ENCODE measurements at regions not wholly inside any gene's neighbourhood (a gene's known extent, or its start where the extent isn't known, plus 50 kb on each side); places are given as distances from the start of the nearest gene placed in this dataset.

- DNase-seq (ENCODE audit: low spot score) = no peak
Measured at GRCh38 chr4:125365731-125366130, 51.0 kb downstream of the FAT4 start.

- no peak for DNase-seq (ENCODE audit: low spot score)
Measured at GRCh38 chr4:125368146-125368545, 53.4 kb downstream of the FAT4 start.

DNA sequence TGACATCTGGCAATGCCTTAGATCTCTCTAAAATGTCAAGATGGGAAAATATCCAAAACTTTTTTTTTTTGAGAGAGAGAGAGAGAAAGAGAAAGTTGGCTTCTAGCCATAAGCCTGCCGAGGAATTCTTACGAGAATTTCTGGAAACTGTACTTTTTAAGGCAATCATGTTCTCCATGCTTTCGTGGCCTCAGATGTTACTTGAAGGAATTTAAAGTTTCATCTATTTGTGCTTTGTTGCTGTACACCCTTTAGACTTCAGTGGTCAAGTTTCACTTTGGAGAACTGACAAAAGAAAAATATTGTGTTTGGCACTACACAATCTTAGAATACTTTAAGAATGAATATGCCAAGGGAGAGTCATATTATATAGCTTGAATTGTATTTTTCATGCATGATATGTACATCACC lies 53.9 kb downstream of the FAT4 start:
- DNase-seq (ENCODE audit: low spot score) = no peak

GRCh38 chr4:125369098-125369497 lies 54.3 kb downstream of the FAT4 start:
- DNase-seq (ENCODE audit: low spot score) = no peak

GRCh38 chr4:125370478-125370877 lies 55.7 kb downstream of the FAT4 start:
- no peak for DNase-seq (ENCODE audit: low spot score)

- no peak for DNase-seq (ENCODE audit: low spot score)
Measured at GRCh38 chr4:125382995-125383394, 68.2 kb downstream of the FAT4 start.

- no peak for DNase-seq (ENCODE audit: low spot score)
Measured at GRCh38 chr4:125387770-125388169, 73.0 kb downstream of the FAT4 start.

DNA sequence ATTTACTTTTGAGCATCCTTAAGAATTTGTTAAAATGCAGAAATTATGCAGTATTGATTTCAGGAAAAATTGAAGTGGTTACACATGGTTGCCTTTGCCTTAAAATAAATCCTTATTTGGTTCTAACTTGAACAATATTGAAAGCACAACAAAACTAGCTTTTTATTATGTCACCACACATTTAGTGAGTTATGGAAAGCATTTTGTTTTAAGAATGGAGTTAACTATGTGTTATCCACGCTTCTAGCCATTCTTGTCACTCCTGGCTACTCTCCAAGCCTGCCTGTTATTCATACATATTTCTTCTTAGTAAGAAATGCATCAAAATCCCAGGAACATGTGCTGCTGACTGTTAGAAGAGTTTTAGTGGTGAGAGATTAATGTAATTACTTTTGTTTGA lies 73.9 kb downstream of the FAT4 start:
- no peak for DNase-seq (ENCODE audit: low spot score)

GRCh38 chr4:125389713-125390112 lies 75.0 kb downstream of the FAT4 start:
- DNase-seq (ENCODE audit: low spot score) = no peak

DNA sequence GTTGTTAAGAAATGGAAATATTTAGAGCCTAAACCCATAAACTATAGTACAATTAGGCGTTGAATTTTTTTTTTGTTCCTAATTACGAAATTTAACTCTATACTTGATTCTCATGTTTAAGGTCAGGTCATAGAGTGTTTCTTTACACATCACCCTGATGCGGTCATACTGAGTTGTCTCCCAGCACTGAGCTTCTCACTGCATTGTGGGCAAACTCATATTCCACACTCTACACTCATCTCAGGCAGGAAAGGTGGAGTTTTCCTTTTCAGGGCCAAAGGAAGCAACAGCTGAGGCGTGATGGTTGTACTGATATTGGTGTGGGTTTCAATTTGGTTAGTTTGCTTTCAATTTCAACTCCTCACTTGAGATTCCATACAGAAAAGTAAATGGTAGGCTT lies 75.4 kb downstream of the FAT4 start:
- DNase-seq (ENCODE audit: low spot score) = no peak

GRCh38 chr4:125390727-125391126 lies 76.0 kb downstream of the FAT4 start:
- DNase-seq (ENCODE audit: low spot score) = no peak

DNA sequence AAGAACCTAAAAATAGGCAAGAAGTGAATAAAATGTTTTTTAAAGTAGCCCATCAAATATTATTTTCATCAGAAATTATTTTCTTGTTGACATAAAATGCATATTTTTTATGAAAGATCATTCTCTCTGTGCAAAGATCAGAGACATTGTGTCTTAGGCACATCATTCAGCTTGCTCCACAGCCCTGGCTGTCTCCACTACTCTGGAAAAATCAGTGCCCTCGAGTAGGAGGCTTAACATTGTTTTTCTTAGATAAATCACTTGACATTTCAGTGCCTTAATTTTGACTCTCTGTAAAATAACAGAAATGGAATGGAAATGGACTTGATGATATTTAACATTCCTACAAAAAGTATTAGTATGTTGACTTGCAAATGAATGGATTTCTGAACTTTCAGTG lies 77.9 kb downstream of the FAT4 start:
- no peak for DNase-seq (ENCODE audit: low spot score)

DNA sequence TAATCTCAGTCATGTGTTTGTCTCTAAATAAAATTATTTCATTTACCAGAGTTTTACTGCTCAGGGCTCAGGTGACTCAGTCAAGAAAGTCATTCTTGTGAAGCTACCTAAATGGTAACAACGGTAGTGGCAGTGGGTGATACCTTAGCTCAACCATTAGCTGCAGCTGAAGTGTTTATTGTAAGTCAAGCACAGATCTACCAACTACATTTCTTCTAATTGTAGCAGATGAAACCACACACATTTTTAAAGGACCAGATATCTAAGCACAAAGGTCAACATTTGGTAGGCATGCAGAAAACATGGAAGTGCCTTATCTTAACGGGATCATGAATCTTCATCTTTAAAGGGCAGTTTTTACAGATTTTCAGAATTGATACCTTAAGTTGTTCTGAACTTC lies 79.1 kb downstream of the FAT4 start:
- DNase-seq (ENCODE audit: low spot score) = no peak

- no peak for DNase-seq (ENCODE audit: low spot score)
Measured at GRCh38 chr4:125397226-125397625, 82.5 kb downstream of the FAT4 start.

GRCh38 chr4:125398263-125399002 lies 83.7 kb downstream of the FAT4 start:
- no peak for DNase-seq (ENCODE audit: low spot score)

GRCh38 chr4:125400756-125401155 lies 86.0 kb downstream of the FAT4 start:
- no peak for DNase-seq (ENCODE audit: low spot score)

DNA sequence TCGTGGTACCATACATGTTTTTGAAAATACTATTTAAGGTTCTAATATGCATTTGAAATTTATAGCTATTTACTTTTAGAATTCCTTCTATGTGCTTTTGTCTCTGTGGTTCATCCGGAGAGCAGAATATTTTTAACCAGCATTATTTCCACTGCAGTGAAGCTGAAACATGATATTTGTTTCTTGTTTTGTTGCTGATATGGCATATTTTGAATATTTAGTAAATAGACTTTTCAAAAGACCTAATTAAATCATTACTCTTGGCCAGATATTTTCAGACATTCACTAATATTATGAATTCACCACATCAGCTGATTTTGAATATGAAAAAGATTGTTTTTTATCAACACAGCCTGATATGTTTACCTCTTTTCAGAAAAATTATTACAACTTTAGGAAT lies 87.0 kb downstream of the FAT4 start:
- no peak for DNase-seq (ENCODE audit: low spot score)

DNA sequence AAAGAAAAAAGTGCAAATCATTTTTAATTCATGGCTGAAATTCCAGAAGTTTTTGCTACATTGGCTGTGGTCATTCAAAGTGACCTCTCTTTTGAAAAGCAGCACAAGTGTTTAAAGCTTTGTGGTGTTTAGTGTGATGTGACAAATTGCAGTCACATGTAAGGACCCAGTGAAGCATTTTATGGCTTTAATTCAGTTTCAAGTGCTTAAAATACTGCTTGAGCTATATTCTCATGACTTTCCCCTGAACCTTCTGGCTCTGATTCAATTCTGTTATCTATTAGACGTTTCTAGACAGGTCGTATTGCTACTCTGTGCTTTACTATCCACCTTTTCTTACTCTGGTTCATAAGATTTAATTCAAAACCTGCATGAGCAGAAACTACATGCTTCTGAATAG lies 105.8 kb downstream of the FAT4 start:
- no peak for DNase-seq (ENCODE audit: low spot score)

DNA sequence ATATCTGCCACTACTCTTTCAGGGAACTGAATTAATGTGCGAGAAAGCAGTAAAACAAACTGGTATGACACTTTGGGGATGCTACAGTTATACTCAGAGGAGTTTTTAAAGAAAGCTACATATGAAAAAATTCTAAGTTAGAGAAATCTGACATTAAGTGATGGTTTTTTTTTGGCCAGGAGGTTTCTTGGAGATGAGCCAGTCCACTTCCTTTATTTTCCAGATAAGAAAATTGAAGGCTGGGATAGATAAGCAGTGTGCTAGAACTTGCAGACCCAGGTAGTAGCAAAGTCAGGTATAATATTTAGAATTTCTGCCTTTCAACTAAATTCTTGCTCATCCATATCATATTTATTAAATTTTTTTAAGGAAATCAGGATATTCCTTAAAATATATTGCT lies 106.8 kb downstream of the FAT4 start:
- DNase-seq (ENCODE audit: low spot score) = no peak

- DNase-seq (ENCODE audit: low spot score) = no peak
Measured at GRCh38 chr4:125423124-125423523, 108.4 kb downstream of the FAT4 start.

- no peak for DNase-seq (ENCODE audit: low spot score)
Measured at GRCh38 chr4:125428832-125429231, 114.1 kb downstream of the FAT4 start.

DNA sequence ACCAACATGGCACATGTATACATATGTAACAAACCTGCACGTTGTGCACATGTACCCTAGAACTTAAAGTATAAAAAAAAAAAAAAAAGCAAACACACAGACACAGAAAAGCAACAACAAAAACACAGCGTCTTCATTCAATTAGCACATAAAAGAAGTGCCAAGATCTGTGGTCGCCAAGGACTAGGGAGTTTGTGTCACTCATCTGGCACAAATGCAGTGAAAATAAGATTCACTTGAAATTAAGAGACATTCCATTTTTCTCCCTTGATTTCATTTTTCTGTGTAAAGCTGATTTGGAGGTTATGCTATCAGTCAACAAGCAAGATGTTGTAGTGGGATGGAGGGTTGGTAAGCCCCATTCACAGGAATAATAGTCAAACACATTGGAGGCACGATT lies 115.3 kb downstream of the FAT4 start:
- DNase-seq (ENCODE audit: low spot score) = no peak

- DNase-seq (ENCODE audit: low spot score) = peak; percentile 60
Measured at GRCh38 chr4:125432078-125432477, 117.3 kb downstream of the FAT4 start.

DNA sequence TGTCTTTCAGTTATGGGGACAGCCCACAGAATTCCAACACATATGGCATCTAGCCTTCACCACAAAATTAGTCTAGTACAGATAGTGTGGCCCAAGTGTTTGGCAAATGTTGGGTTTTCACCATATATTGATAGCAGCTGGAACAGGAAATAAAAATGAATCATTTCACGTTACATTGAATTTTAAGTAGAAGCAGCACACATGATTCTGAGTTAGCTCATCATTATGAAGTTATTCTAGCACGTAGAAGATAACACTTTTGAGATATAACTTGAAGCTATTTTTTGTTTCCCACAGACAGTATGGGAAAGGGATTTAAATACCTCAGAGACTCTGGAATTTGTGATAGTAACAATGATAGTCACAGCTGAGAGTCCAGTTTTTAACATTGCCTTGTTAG lies 118.7 kb downstream of the FAT4 start:
- DNase-seq (ENCODE audit: low spot score) = no peak

- DNase-seq (ENCODE audit: low spot score) = no peak
Measured at GRCh38 chr4:125434136-125434535, 119.4 kb downstream of the FAT4 start.

Data from Ammon's horn (tissue), 1 donor.